Fibroblast of skin of scalp (primary cell): ENCODE measurements at regions not wholly inside any gene's neighbourhood (a gene's known extent, or its start where the extent isn't known, plus 50 kb on each side); places are given as distances from the start of the nearest gene placed in this dataset.

Source experiments
- DNase-seq: peaks from one replicate; pipeline ENCODE4 v3.0.0-alpha.2; 2013

GRCh38 chr1:78203410-78203982, 157.7 kb downstream of the GIPC2 start:
- DNase-seq, result peak; percentile 13

- peak; percentile 34 for DNase-seq
These were observed 164.4 kb downstream of the GIPC2 start for GRCh38 chr1:78210175-78210574.

GRCh38 chr1:78211483-78212092, 165.8 kb downstream of the GIPC2 start:
- no peak for DNase-seq

GRCh38 chr1:78214334-78214733, 168.6 kb downstream of the GIPC2 start:
- no peak for DNase-seq

- DNase-seq, result no peak
These were observed 176.6 kb downstream of the GIPC2 start for GRCh38 chr1:78222225-78222959.

- DNase-seq, result no peak
These were observed 177.2 kb downstream of the GIPC2 start for GRCh38 chr1:78222960-78223358.

- DNase-seq, result no peak
These were observed 177.8 kb downstream of the GIPC2 start for GRCh38 chr1:78223417-78224215.

GRCh38 chr1:78224246-78224785, 178.6 kb downstream of the GIPC2 start:
- DNase-seq, result no peak

- peak; percentile 47 for DNase-seq
These were observed 179.2 kb downstream of the GIPC2 start for GRCh38 chr1:78224861-78225552.

- no peak for DNase-seq
These were observed 181.0 kb downstream of the GIPC2 start for GRCh38 chr1:78226784-78227183.

- no peak for DNase-seq
These were observed 182.2 kb downstream of the GIPC2 start for GRCh38 chr1:78227705-78228635.

- peak; percentile 55 for DNase-seq
These were observed 183.6 kb downstream of the GIPC2 start for GRCh38 chr1:78229344-78229743.

GRCh38 chr1:78231477-78231876, 185.7 kb downstream of the GIPC2 start:
- no peak for DNase-seq

GRCh38 chr1:78231894-78232293, 186.1 kb downstream of the GIPC2 start:
- DNase-seq, result no peak

GRCh38 chr1:78232630-78233029, 186.9 kb downstream of the GIPC2 start:
- DNase-seq, result no peak

GRCh38 chr1:78234496-78234895, 188.7 kb downstream of the GIPC2 start:
- no peak for DNase-seq

- DNase-seq, result peak; percentile 52
These were observed 190.9 kb downstream of the GIPC2 start for GRCh38 chr1:78236716-78237115.

- DNase-seq, result no peak
These were observed 191.7 kb downstream of the GIPC2 start for GRCh38 chr1:78237364-78237916.

GRCh38 chr1:78240191-78240590, 194.4 kb downstream of the GIPC2 start:
- DNase-seq, result peak; percentile 45

- peak; percentile 75 for DNase-seq
These were observed 195.0 kb downstream of the GIPC2 start for GRCh38 chr1:78240755-78241154.

GRCh38 chr1:78247079-78247478, 201.3 kb downstream of the GIPC2 start:
- no peak for DNase-seq
